GM18517 (cell line): ENCODE measurements at regions not wholly inside any gene's neighbourhood (a gene's known extent, or its start where the extent isn't known, plus 50 kb on each side); places are given as distances from the start of the nearest gene placed in this dataset.

Experiments
- ATAC-seq: cut with Tn5 transposase; IDR thresholded peaks from one replicate; pipeline ENCODE4 v1.9.1; 2021; ENCODE audit warnings: mild to moderate bottlenecking, moderate library complexity; ENCODE audit not compliant: unreplicated experiment

- ATAC-seq, result no peak
Observed at GRCh38 chr2:196224756-196225155, 53.4 kb upstream of the STK17B start.

GRCh38 chr2:196225213-196225612 lies 53.8 kb upstream of the STK17B start:
- no peak for ATAC-seq

GRCh38 chr2:196226058-196226706 lies 54.8 kb upstream of the STK17B start:
- no peak for ATAC-seq

GRCh38 chr2:196226707-196227065 lies 55.3 kb upstream of the STK17B start:
- ATAC-seq, result no peak

GRCh38 chr2:196229013-196229412 lies 57.6 kb upstream of the STK17B start:
- ATAC-seq, result no peak

GRCh38 chr2:196230061-196230854 lies 58.9 kb upstream of the STK17B start:
- ATAC-seq, result no peak

GRCh38 chr2:196233021-196233804 lies 61.8 kb upstream of the STK17B start:
- ATAC-seq, result peak; percentile 36

GRCh38 chr2:196233805-196234475 lies 62.6 kb upstream of the STK17B start:
- ATAC-seq, result peak; percentile 82

GRCh38 chr2:196234672-196235071 lies 63.3 kb upstream of the STK17B start:
- no peak for ATAC-seq

- no peak for ATAC-seq
Observed at GRCh38 chr2:196238836-196239380, 67.5 kb upstream of the STK17B start.

- peak; percentile 77 for ATAC-seq
Observed at GRCh38 chr2:196239622-196240587, 68.5 kb upstream of the STK17B start.

GRCh38 chr2:196241175-196241574 lies 69.8 kb upstream of the STK17B start:
- ATAC-seq, result no peak

- peak; percentile 95 for ATAC-seq
Observed at GRCh38 chr2:196242131-196242620, 70.8 kb upstream of the STK17B start.

- ATAC-seq, result no peak
Observed at GRCh38 chr2:196244516-196244915, 73.1 kb upstream of the STK17B start.

- no peak for ATAC-seq
Observed at GRCh38 chr2:196244966-196245365, 73.6 kb upstream of the STK17B start.

GRCh38 chr2:196245378-196246140 lies 74.2 kb upstream of the STK17B start:
- ATAC-seq, result no peak

GRCh38 chr2:196247114-196247975 lies 76.0 kb upstream of the STK17B start:
- ATAC-seq, result no peak

- no peak for ATAC-seq
Observed at GRCh38 chr2:196247976-196248280, 76.5 kb upstream of the STK17B start.
